ENCODE measurements at regions not wholly inside any gene's neighbourhood (a gene's known extent, or its start where the extent isn't known, plus 50 kb on each side); places are given as distances from the start of the nearest gene placed in this dataset.
A peak's percentile ranks its signal among the peaks of the same experiment; 100 is the strongest.

- DNase-seq (ENCODE audit: low spot score) = no peak
- no peak for TF ChIP-seq CTCF (IDR thresholded peaks at IDR 0.05; ENCODE audit: extremely low read depth, insufficient read depth, missing control alignments)
- in situ Hi-C loops (cut with MboI; ENCODE audit: low pct_unique_long_range_greater_than_20kb, low sequenced_read_pairs, unreplicated experiment) = no loop called here
Observed at GRCh38 chr2:150358468-150358807, 129.0 kb downstream of the RND3 start.

GRCh38 chr2:150357770-150358467 is 129.5 kb downstream of the RND3 start:
- no peak for TF ChIP-seq CTCF (IDR thresholded peaks at IDR 0.05; ENCODE audit: extremely low read depth, insufficient read depth, missing control alignments)
- in situ Hi-C loops (cut with MboI; ENCODE audit: low pct_unique_long_range_greater_than_20kb, low sequenced_read_pairs, unreplicated experiment) = no loop called here

GRCh38 chr2:150355440-150355839 is 132.0 kb downstream of the RND3 start:
- no peak for DNase-seq (ENCODE audit: low spot score)
- no peak for TF ChIP-seq CTCF (IDR thresholded peaks at IDR 0.05; ENCODE audit: extremely low read depth, insufficient read depth, missing control alignments)
- in situ Hi-C loops (cut with MboI; ENCODE audit: low pct_unique_long_range_greater_than_20kb, low sequenced_read_pairs, unreplicated experiment) = no loop called here

More at GRCh38 chr2:150357770-150358467, 129.5 kb downstream of the RND3 start:
- DNase-seq (ENCODE audit: low spot score) = peak; percentile 40

- TF ChIP-seq CTCF (IDR thresholded peaks at IDR 0.05; ENCODE audit: extremely low read depth, insufficient read depth, missing control alignments) = no peak
- no peak for DNase-seq (ENCODE audit: low spot score)
- in situ Hi-C loops (cut with MboI; ENCODE audit: low pct_unique_long_range_greater_than_20kb, low sequenced_read_pairs, unreplicated experiment) = no loop called here
Observed at GRCh38 chr2:150353376-150353775, 134.1 kb downstream of the RND3 start.

- DNase-seq (ENCODE audit: low spot score) = no peak
- no peak for TF ChIP-seq CTCF (IDR thresholded peaks at IDR 0.05; ENCODE audit: extremely low read depth, insufficient read depth, missing control alignments)
- in situ Hi-C loops (cut with MboI; ENCODE audit: low pct_unique_long_range_greater_than_20kb, low sequenced_read_pairs, unreplicated experiment) = no loop called here
Observed at GRCh38 chr2:150351922-150352321, 135.5 kb downstream of the RND3 start.

GRCh38 chr2:150350500-150350899 is 137.0 kb downstream of the RND3 start:
- TF ChIP-seq CTCF (IDR thresholded peaks at IDR 0.05; ENCODE audit: extremely low read depth, insufficient read depth, missing control alignments) = no peak
- in situ Hi-C loops (cut with MboI; ENCODE audit: low pct_unique_long_range_greater_than_20kb, low sequenced_read_pairs, unreplicated experiment) = no loop called here
- DNase-seq (ENCODE audit: low spot score) = no peak

Measured in GM13977 (cell line).